ENCODE measurements at regions not wholly inside any gene's neighbourhood (a gene's known extent, or its start where the extent isn't known, plus 50 kb on each side); places are given as distances from the start of the nearest gene placed in this dataset.

DNA sequence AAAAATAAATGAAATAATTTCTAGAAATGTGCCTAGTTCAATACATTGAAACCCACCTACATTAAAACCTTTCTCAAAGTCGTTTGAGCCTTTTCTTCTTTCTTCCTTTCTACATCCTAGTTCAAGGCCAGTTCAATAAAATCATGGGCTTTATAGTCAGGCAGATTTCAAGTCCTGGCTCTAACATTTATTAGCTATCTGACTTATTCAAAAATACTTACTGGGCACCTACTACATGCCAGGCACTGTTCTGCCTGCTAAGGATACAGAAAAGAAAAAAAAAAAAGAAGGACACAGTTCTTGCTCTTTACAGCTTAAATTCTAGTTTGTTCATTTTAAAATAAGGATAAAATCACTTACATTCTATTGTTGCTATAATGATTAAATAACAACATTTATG lies 134.2 kb upstream of the FGGY start:
- no peak overlapping the region for H3K27ac ChIP-seq (ENCODE audit: low read length)
- no peaks in the 10 kb centered on the region for H3K27me3 ChIP-seq (ENCODE audit: low read depth, low read length)
- H3K36me3 ChIP-seq (ENCODE audit: control insufficient read depth in 1 of 2, insufficient read depth in 2 of 2, low read length in 2 of 2) = no peaks in the 10 kb centered on the region
- no peaks in the 10 kb centered on the region for H3K4me1 ChIP-seq (ENCODE audit: control insufficient read depth in 1 of 2, insufficient read depth in 2 of 2, low read length in 2 of 2)
- no peaks in the 10 kb centered on the region for H3K9me3 ChIP-seq (ENCODE audit: control insufficient read depth in 1 of 2, low read length in 2 of 2)
- H3K4me3 ChIP-seq (ENCODE audit: low read depth in 1 of 2, low read length in 2 of 2) = no peak overlapping the region

DNA sequence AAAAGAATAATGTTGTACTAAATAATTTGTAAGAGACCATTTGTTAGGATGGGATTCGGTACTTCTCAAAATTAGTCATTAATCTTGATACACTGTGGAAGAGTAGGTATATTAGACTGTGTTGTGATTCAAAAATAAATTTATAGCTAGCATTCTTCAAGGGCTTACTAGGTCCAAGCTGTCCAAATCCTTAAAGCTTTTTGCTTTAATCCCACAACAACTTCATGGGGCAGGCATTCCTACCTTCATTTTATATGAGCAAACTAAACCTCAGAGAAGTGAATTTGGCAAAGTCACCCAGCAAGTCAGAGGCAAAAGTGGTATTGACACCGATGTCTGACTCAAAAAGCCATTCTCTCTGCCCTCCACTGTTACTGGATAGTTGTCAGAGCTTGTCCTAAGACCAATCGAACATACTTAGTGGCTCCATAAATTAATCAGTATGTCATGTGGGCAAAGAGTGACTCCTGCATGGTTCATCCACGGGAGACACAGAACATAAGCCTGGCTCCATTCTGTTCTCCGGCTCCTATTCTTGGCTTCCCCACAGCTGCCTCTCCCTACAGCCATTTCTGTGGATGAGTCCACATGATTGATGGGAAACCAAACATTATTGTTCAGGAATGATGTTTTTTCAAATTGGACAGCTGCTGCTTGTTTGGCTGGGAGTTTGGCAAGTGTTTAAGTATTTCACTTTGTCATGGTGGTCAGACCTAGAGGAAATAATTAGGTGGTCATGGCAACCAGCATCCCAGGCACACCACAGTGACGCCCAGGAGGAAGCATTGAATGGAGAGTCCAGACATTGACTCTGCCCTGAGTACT lies 133.4 kb upstream of the FGGY start:
- H3K36me3 ChIP-seq (ENCODE audit: control insufficient read depth in 1 of 2, insufficient read depth in 2 of 2, low read length in 2 of 2) = no peaks in the 10 kb centered on the region
- H3K4me1 ChIP-seq (ENCODE audit: control insufficient read depth in 1 of 2, insufficient read depth in 2 of 2, low read length in 2 of 2) = no peaks in the 10 kb centered on the region
- H3K27me3 ChIP-seq (ENCODE audit: low read depth, low read length) = no peaks in the 10 kb centered on the region
- no peaks in the 10 kb centered on the region for H3K9me3 ChIP-seq (ENCODE audit: control insufficient read depth in 1 of 2, low read length in 2 of 2)
- H3K27ac ChIP-seq (ENCODE audit: low read length) = no peak overlapping the region
- H3K4me3 ChIP-seq (ENCODE audit: low read depth in 1 of 2, low read length in 2 of 2) = no peak overlapping the region

- Histone ChIP-seq H3K4me3 (ENCODE audit: low read depth in 1 of 2, low read length in 2 of 2) (no peak overlapping the region), H3K36me3 (ENCODE audit: control insufficient read depth in 1 of 2, insufficient read depth in 2 of 2, low read length in 2 of 2) (no peaks in the 10 kb centered on the region), H3K27me3 (ENCODE audit: low read depth, low read length) (no peaks in the 10 kb centered on the region), H3K27ac (ENCODE audit: low read length) (no peak overlapping the region), H3K4me1 (ENCODE audit: control insufficient read depth in 1 of 2, insufficient read depth in 2 of 2, low read length in 2 of 2) (no peaks in the 10 kb centered on the region), H3K9me3 (ENCODE audit: control insufficient read depth in 1 of 2, low read length in 2 of 2) (no peaks in the 10 kb centered on the region)
These were observed 132.5 kb upstream of the FGGY start for GRCh38 chr1:59164371-59164770.

DNA sequence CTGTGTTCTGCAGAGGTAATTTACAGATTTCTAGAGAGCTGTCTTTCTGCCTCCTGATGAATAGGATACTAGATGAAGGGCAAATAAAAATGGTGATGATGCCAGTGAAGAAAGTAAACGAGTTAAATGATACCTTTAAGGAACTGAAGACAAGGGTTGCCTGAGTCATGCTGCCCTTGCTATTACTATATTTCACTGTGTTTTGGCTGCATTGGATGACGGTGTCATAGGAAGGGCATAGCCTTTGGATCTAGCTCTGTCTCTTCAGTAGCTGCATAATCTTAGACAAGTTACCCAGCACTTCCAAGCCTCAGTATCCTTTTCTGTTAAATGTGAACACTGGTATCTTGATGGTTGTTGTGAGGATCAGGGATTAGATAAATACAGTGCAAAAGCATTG lies 131.5 kb upstream of the FGGY start:
- H3K27me3 ChIP-seq (ENCODE audit: low read depth, low read length) = no peaks in the 10 kb centered on the region

GRCh38 chr1:59169703-59170102 lies 127.2 kb upstream of the FGGY start:
- Histone ChIP-seq H3K36me3 (ENCODE audit: control insufficient read depth in 1 of 2, insufficient read depth in 2 of 2, low read length in 2 of 2) (no peaks in the 10 kb centered on the region), H3K4me3 (ENCODE audit: low read depth in 1 of 2, low read length in 2 of 2) (no peak overlapping the region), H3K27ac (ENCODE audit: low read length) (no peak overlapping the region), H3K27me3 (ENCODE audit: low read depth, low read length) (no peaks in the 10 kb centered on the region), H3K4me1 (ENCODE audit: control insufficient read depth in 1 of 2, insufficient read depth in 2 of 2, low read length in 2 of 2) (no peaks in the 10 kb centered on the region), H3K9me3 (ENCODE audit: control insufficient read depth in 1 of 2, low read length in 2 of 2) (no peaks in the 10 kb centered on the region)

More for the DNA sequence above, 131.5 kb upstream of the FGGY start:
- Histone ChIP-seq H3K27ac (ENCODE audit: low read length) (no peak overlapping the region), H3K36me3 (ENCODE audit: control insufficient read depth in 1 of 2, insufficient read depth in 2 of 2, low read length in 2 of 2) (no peaks in the 10 kb centered on the region), H3K9me3 (ENCODE audit: control insufficient read depth in 1 of 2, low read length in 2 of 2) (no peaks in the 10 kb centered on the region), H3K4me3 (ENCODE audit: low read depth in 1 of 2, low read length in 2 of 2) (no peak overlapping the region), H3K4me1 (ENCODE audit: control insufficient read depth in 1 of 2, insufficient read depth in 2 of 2, low read length in 2 of 2) (no peaks in the 10 kb centered on the region)

DNA sequence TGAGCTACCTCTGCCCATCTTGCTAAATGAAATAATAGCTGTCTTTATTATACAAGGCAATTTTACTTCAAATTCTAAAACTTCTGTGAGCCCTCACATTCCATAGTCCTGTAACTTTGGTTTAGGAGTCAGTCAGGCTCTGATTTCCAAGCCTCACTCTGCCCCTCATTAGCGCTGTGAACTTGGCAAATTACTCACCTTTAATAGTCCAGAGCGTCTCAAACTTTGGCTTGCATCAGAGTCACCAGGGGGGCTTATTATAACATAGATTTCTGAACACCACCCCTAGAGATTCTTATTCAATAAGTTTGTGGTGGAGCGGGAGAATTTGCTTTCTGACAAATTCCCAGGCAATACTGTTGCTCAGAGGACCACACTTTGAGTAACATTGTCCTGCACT lies 126.2 kb upstream of the FGGY start:
- H3K4me3 ChIP-seq (ENCODE audit: low read depth in 1 of 2, low read length in 2 of 2) = no peak overlapping the region
- no peaks in the 10 kb centered on the region for H3K27me3 ChIP-seq (ENCODE audit: low read depth, low read length)
- H3K9me3 ChIP-seq (ENCODE audit: control insufficient read depth in 1 of 2, low read length in 2 of 2) = no peaks in the 10 kb centered on the region
- H3K36me3 ChIP-seq (ENCODE audit: control insufficient read depth in 1 of 2, insufficient read depth in 2 of 2, low read length in 2 of 2) = no peaks in the 10 kb centered on the region
- no peak overlapping the region for H3K27ac ChIP-seq (ENCODE audit: low read length)
- no peaks in the 10 kb centered on the region for H3K4me1 ChIP-seq (ENCODE audit: control insufficient read depth in 1 of 2, insufficient read depth in 2 of 2, low read length in 2 of 2)

- H3K4me1 ChIP-seq (ENCODE audit: control insufficient read depth in 1 of 2, insufficient read depth in 2 of 2, low read length in 2 of 2) = no peaks in the 10 kb centered on the region
- H3K9me3 ChIP-seq (ENCODE audit: control insufficient read depth in 1 of 2, low read length in 2 of 2) = no peaks in the 10 kb centered on the region
- H3K4me3 ChIP-seq (ENCODE audit: low read depth in 1 of 2, low read length in 2 of 2) = no peak overlapping the region
- no peaks in the 10 kb centered on the region for H3K27me3 ChIP-seq (ENCODE audit: low read depth, low read length)
- H3K36me3 ChIP-seq (ENCODE audit: control insufficient read depth in 1 of 2, insufficient read depth in 2 of 2, low read length in 2 of 2) = no peaks in the 10 kb centered on the region
- no peak overlapping the region for H3K27ac ChIP-seq (ENCODE audit: low read length)
These were observed 125.1 kb upstream of the FGGY start for GRCh38 chr1:59171788-59172187.

DNA sequence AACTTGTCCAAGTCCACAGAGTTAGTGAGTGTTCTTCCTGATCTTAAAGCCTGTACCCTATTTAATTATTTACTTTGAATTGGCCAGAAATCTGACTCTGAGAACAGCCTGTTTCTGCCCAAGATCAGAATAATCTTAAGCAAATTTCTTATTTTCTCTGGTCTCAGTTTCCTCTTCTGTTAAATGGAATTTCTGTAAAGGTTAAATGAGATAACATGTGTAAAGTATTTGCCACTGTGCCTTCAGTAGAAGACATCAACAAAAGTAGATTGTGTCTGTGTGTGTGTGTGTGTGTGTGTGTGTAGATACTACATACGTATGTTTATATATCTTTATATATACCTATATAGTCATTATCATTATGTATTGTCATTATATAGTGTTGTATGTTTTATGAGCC lies 124.2 kb upstream of the FGGY start:
- no peaks in the 10 kb centered on the region for H3K36me3 ChIP-seq (ENCODE audit: control insufficient read depth in 1 of 2, insufficient read depth in 2 of 2, low read length in 2 of 2)
- no peak overlapping the region for H3K4me3 ChIP-seq (ENCODE audit: low read depth in 1 of 2, low read length in 2 of 2)
- H3K27ac ChIP-seq (ENCODE audit: low read length) = no peak overlapping the region
- H3K27me3 ChIP-seq (ENCODE audit: low read depth, low read length) = no peaks in the 10 kb centered on the region
- no peaks in the 10 kb centered on the region for H3K9me3 ChIP-seq (ENCODE audit: control insufficient read depth in 1 of 2, low read length in 2 of 2)
- no peaks in the 10 kb centered on the region for H3K4me1 ChIP-seq (ENCODE audit: control insufficient read depth in 1 of 2, insufficient read depth in 2 of 2, low read length in 2 of 2)

GRCh38 chr1:59173721-59174120 lies 123.2 kb upstream of the FGGY start:
- H3K4me1 ChIP-seq (ENCODE audit: control insufficient read depth in 1 of 2, insufficient read depth in 2 of 2, low read length in 2 of 2) = peaks cover 0 to 4% of the 10 kb centered on the region in 2 donors
- no peaks in the 10 kb centered on the region for H3K36me3 ChIP-seq (ENCODE audit: control insufficient read depth in 1 of 2, insufficient read depth in 2 of 2, low read length in 2 of 2)
- H3K27ac ChIP-seq (ENCODE audit: low read length) = no peak overlapping the region
- H3K4me3 ChIP-seq (ENCODE audit: low read depth in 1 of 2, low read length in 2 of 2) = no peak overlapping the region
- no peaks in the 10 kb centered on the region for H3K27me3 ChIP-seq (ENCODE audit: low read depth, low read length)
- H3K9me3 ChIP-seq (ENCODE audit: control insufficient read depth in 1 of 2, low read length in 2 of 2) = no peaks in the 10 kb centered on the region

GRCh38 chr1:59176471-59176870 lies 120.4 kb upstream of the FGGY start:
- peaks cover 4 to 23% of the 10 kb centered on the region in 2 donors for H3K4me1 ChIP-seq (ENCODE audit: control insufficient read depth in 1 of 2, insufficient read depth in 2 of 2, low read length in 2 of 2)
- no peaks in the 10 kb centered on the region for H3K36me3 ChIP-seq (ENCODE audit: control insufficient read depth in 1 of 2, insufficient read depth in 2 of 2, low read length in 2 of 2)
- H3K4me3 ChIP-seq (ENCODE audit: low read depth in 1 of 2, low read length in 2 of 2) = no peak overlapping the region
- no peaks in the 10 kb centered on the region for H3K9me3 ChIP-seq (ENCODE audit: control insufficient read depth in 1 of 2, low read length in 2 of 2)
- no peak overlapping the region for H3K27ac ChIP-seq (ENCODE audit: low read length)
- no peaks in the 10 kb centered on the region for H3K27me3 ChIP-seq (ENCODE audit: low read depth, low read length)

DNA sequence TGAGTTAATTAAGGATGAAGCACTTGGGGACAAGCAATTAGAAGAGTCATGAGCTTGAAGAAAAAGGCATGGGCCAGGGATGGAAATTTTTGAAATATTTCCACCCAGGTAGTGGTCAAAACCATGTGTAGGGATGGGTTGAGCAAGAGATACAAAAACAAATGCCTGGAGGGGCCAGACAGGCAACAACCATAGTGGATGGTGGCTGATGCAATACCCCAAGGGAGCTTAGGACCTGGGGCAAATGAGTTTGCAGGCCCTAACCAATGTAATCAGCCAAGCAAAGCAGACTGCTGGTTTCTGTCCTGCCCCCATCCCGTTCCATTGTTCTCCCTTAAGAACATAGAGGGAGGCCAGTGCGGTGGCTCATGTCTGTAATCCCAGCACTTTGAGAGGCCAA lies 119.1 kb upstream of the FGGY start:
- H3K27me3 ChIP-seq (ENCODE audit: low read depth, low read length) = no peaks in the 10 kb centered on the region
- H3K4me1 ChIP-seq (ENCODE audit: control insufficient read depth in 1 of 2, insufficient read depth in 2 of 2, low read length in 2 of 2) = peaks cover 4 to 23% of the 10 kb centered on the region in 2 donors
- H3K36me3 ChIP-seq (ENCODE audit: control insufficient read depth in 1 of 2, insufficient read depth in 2 of 2, low read length in 2 of 2) = no peaks in the 10 kb centered on the region
- H3K27ac ChIP-seq (ENCODE audit: low read length) = no peak overlapping the region
- no peak overlapping the region for H3K4me3 ChIP-seq (ENCODE audit: low read depth in 1 of 2, low read length in 2 of 2)
- no peaks in the 10 kb centered on the region for H3K9me3 ChIP-seq (ENCODE audit: control insufficient read depth in 1 of 2, low read length in 2 of 2)

Data from muscle layer of duodenum (tissue), 2 donors.